Prostate gland (tissue), 2 donors: ENCODE measurements at regions not wholly inside any gene's neighbourhood (a gene's known extent, or its start where the extent isn't known, plus 50 kb on each side); places are given as distances from the start of the nearest gene placed in this dataset.

Experiments
- DNase-seq: peaks from one replicate; pipeline ENCODE4 v3.0.0-alpha.2; 2019; ENCODE audit warnings: low spot score
- H3K27ac ChIP-seq, 2 donors: fragments of 200-600 bp; sonication (generic); 2 replicates each; pipeline ENCODE4 v1.5.1; 2017 to 2019
- H3K27me3 ChIP-seq: fragments of 200-600 bp; sonication (generic); replicated peaks from 2 replicates; pipeline ENCODE4 v1.5.1; 2019; ENCODE audit not compliant: insufficient read depth
- H3K36me3 ChIP-seq, 2 donors: fragments of 200-600 bp; sonication (generic); 1 replicate in 1 of 2; 2 replicates in 1 of 2; pipeline versions ENCODE4 v1.5.1 to v1.8.1; 2017 to 2019
- H3K4me1 ChIP-seq: fragments of 200-600 bp; sonication (generic); replicated peaks from 2 replicates; pipeline ENCODE4 v1.5.1; 2019
- H3K4me3 ChIP-seq, 2 donors: fragments of 200-600 bp; sonication (generic); 2 replicates each; pipeline ENCODE4 v1.5.1; 2017 to 2019
- H3K9me3 ChIP-seq: fragments of 200-600 bp; sonication (generic); 2 replicates; pipeline ENCODE4 v1.5.1; 2017
- CTCF ChIP-seq, 4 experiments: fragments of 200-600 bp in 2 of 4; fragments of 450-650 bp in 2 of 4; sonication (generic) in 2 of 4; IDR thresholded peaks; 1 replicate in 3 of 4; 2 replicates in 1 of 4; pipeline ENCODE4 v1.5.1; 2016 to 2019; ENCODE audit warnings: antibody characterized with exemption in 4 of 4, mild to moderate bottlenecking in 2 of 4, moderate library complexity in 2 of 4
- POLR2A ChIP-seq: fragments of 450-650 bp; IDR thresholded peaks from one replicate; pipeline ENCODE4 v1.6.1; 2016; ENCODE audit warnings: antibody characterized with exemption, mild to moderate bottlenecking
- POLR2AphosphoS5 ChIP-seq: sonication (generic); formaldehyde crosslinking; IDR thresholded peaks from one replicate; pipeline ENCODE4 v1.6.1; 2017; ENCODE audit warnings: antibody characterized with exemption
- WGBS: methylation state at CpG from one replicate; pipeline ENCODE4 v1.1.5; 2018; 5-methylcytosine and 5-hydroxymethylcytosine counted together
- intact Hi-C: fragments of 100-400 bp; cut with DNase I; formaldehyde crosslinking; loops from one replicate; pipeline ENCODE4 v1.14.2; 2022

DNA sequence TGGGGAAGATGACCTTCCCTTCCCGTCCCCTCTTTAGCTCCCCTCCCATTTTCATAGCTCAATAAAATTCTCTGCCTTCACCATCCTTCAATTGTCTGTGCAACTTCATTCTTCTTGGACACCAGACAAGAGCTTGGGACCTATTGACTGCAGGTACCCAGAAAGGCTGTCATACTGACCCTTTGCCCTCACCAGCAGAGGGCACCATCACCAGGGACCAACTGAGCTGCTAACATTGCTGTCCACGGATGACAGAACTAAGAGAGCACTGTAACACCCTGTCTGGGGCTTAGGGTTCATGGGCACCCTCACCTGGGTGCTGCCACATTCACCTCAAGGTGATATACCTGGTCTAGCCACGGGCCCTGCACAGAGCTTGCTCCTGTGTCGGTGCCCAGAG, 141.3 kb upstream of the VCX3B start:
- TF ChIP-seq POLR2A (no peak), POLR2AphosphoS5 (no peak), CTCF (IDR thresholded peaks at IDR 0.05) (no peak)

DNA sequence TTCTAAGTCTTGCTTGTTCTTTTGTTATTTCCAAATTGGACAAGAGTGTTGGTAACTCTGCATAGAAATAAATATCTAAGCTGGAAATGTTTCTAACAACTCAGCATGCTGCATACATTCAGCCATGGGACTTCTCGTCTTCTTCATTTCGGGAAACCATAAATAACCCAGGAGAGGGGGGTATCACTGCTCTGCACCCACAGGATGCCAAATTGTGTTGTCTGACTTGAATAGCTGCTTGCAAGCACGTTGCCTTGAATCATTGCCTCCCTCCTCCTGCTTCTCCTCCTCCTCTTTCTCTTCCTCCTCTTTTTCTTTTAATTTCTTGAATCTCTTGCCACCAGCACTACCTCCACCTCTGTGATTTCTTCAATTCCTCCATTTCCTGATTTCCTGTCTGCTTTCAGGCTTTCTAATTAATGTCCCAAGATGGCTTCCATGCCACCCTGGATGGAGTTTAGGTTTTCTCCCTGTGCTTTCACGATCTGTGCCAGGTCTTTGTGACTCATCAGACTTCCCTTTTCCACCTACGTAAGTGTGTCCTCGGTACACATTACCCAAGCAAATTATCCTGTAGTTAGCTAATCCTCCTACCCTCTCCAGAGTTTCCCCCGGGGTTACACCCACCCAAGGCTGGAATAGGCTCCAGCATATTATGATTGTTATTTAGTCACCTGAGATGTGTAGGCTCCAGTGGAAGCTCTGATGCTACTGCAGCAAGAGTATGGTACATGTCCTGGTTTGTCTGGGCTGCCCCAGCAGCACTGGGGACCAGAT, 122.6 kb upstream of the VCX3B start:
- no peak overlapping the region for H3K27ac ChIP-seq
- WGBS: 89% methylated on average over 7 of the region's 7 CpGs
- H3K27me3 ChIP-seq: no peaks in the 10 kb centered on the region
- no peak overlapping the region for H3K4me3 ChIP-seq
- TF ChIP-seq CTCF (IDR thresholded peaks at IDR 0.05): no peak
- no peak for TF ChIP-seq POLR2AphosphoS5
- no peak for TF ChIP-seq POLR2A
- no peaks in the 10 kb centered on the region for H3K9me3 ChIP-seq
- DNase-seq: no peak
- no peaks in the 10 kb centered on the region for H3K4me1 ChIP-seq
- H3K36me3 ChIP-seq: no peaks in the 10 kb centered on the region
- intact Hi-C loops: no loop called here

More for the DNA sequence above, 141.3 kb upstream of the VCX3B start:
- Histone ChIP-seq H3K36me3 (no peaks in the 10 kb centered on the region), H3K27ac (no peak overlapping the region), H3K4me1 (no peaks in the 10 kb centered on the region), H3K9me3 (no peaks in the 10 kb centered on the region), H3K4me3 (no peak overlapping the region), H3K27me3 (no peaks in the 10 kb centered on the region)
- intact Hi-C loops: no loop called here
- DNase-seq: no peak
- 98% methylated on average over 4 of the region's 4 CpGs for WGBS

DNA sequence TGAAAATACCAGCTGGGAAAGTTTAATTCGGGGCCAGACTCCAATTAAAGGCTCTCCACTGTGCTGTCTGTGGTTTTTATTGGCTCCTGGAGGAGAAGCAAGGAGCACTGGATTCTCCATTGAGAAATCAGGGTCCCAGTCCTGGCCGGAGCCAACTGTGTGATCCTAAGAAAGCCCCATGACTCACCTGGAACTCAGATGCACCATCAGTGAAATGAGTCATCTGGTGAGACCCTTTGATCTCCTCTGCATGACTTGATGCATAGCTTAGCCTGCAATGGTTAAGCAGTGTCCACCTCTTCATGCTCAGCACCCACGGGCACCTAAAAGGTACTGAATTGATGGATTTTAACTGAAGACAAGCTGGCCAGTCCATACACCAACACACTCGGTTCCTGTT, 119.2 kb upstream of the VCX3B start:
- TF ChIP-seq POLR2A (no peak), POLR2AphosphoS5 (no peak)
- H3K4me1 ChIP-seq: no peaks in the 10 kb centered on the region
- no peak overlapping the region for H3K27ac ChIP-seq
- DNase-seq: no peak
- no peaks in the 10 kb centered on the region for H3K9me3 ChIP-seq
- no peak overlapping the region for H3K4me3 ChIP-seq
- no peaks in the 10 kb centered on the region for H3K27me3 ChIP-seq
- 74% methylated on average over 4 of the region's 4 CpGs for WGBS
- intact Hi-C loops: no loop called here
- H3K36me3 ChIP-seq: no peaks in the 10 kb centered on the region

DNA sequence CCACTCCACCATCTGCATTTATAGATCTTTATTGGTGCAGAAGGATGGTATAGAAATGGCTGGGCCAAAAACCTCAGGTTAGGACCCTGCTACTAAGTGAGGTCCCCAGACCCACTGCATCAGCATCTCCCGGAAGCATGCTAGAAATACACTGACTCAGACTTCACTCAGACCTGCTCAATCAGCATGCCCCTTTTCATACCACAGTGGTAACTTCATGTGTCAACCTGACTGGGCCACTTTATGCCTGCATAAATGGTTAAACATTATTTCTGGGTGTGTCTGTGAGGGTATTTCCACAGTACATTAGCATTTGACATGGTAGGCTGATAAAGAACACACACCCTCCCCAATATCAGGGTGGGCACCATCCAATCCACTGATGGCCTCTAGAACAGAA, 118.6 kb upstream of the VCX3B start:
- intact Hi-C loops: no loop called here
- Histone ChIP-seq H3K27ac (no peak overlapping the region), H3K36me3 (no peaks in the 10 kb centered on the region), H3K4me3 (no peak overlapping the region), H3K4me1 (no peaks in the 10 kb centered on the region), H3K9me3 (no peaks in the 10 kb centered on the region), H3K27me3 (no peaks in the 10 kb centered on the region)
- TF ChIP-seq CTCF (IDR thresholded peaks at IDR 0.05) (no peak), POLR2AphosphoS5 (no peak), POLR2A (no peak)
- WGBS: 100% methylated on average over 1 of the region's 1 CpG
- DNase-seq: no peak

- TF ChIP-seq CTCF (IDR thresholded peaks at IDR 0.05): no peak
- no peak for TF ChIP-seq POLR2A
- no peak for TF ChIP-seq POLR2AphosphoS5
- Histone ChIP-seq H3K36me3 (no peaks in the 10 kb centered on the region), H3K27me3 (no peaks in the 10 kb centered on the region), H3K27ac (no peak overlapping the region), H3K9me3 (no peaks in the 10 kb centered on the region), H3K4me1 (no peaks in the 10 kb centered on the region), H3K4me3 (no peak overlapping the region)
- peak; percentile 12 for DNase-seq
- intact Hi-C loops: no loop called here
- WGBS: 70% methylated on average over 3 of the region's 3 CpGs
Measured at GRCh38 chrX:8346892-8347291, 117.7 kb upstream of the VCX3B start.
